Trophoblast cell (in vitro differentiated cells and primary cell): ENCODE measurements at regions not wholly inside any gene's neighbourhood (a gene's known extent, or its start where the extent isn't known, plus 50 kb on each side); places are given as distances from the start of the nearest gene placed in this dataset.

Experiments
- DNase-seq, 2 donors: peaks; one replicate each; pipeline ENCODE4 v3.0.0-alpha.2; 2016
- H2AFZ ChIP-seq: 2 replicates; pipeline ENCODE4 v1.6.1; 2013; ENCODE audit warnings: low read length, moderate library complexity, mild to moderate bottlenecking; ENCODE audit not compliant: insufficient read depth, poor library complexity
- H2AK5ac ChIP-seq: 2 replicates; pipeline ENCODE4 v1.6.1; 2013; ENCODE audit warnings: mild to moderate bottlenecking, low read length
- H2BK120ac ChIP-seq: 2 replicates; pipeline ENCODE4 v1.6.1; 2013; ENCODE audit warnings: low read length, mild to moderate bottlenecking, moderate library complexity; ENCODE audit not compliant: insufficient read depth, poor library complexity
- H2BK12ac ChIP-seq: 2 replicates; pipeline ENCODE4 v1.6.1; 2013; ENCODE audit warnings: mild to moderate bottlenecking, low read length, moderate library complexity
- H2BK5ac ChIP-seq: 2 replicates; pipeline ENCODE4 v1.6.1; 2013; ENCODE audit warnings: low read length, low read depth, moderate library complexity, mild to moderate bottlenecking; ENCODE audit not compliant: poor library complexity
- H3K14ac ChIP-seq: 2 replicates; pipeline ENCODE4 v1.6.1; 2013; ENCODE audit warnings: mild to moderate bottlenecking, low read length
- H3K18ac ChIP-seq: 2 replicates; pipeline ENCODE4 v1.6.1; 2013; ENCODE audit warnings: mild to moderate bottlenecking, low read length
- H3K23ac ChIP-seq: 2 replicates; pipeline ENCODE4 v1.6.1; 2013; ENCODE audit warnings: low read length
- H3K27ac ChIP-seq: 2 replicates; pipeline ENCODE4 v1.5.1; 2013; ENCODE audit warnings: low read depth, mild to moderate bottlenecking, inconsistent platforms, low read length, moderate library complexity
- H3K27me3 ChIP-seq: 2 replicates; pipeline ENCODE4 v1.6.1; 2013; ENCODE audit warnings: inconsistent platforms, mild to moderate bottlenecking, low read length, moderate library complexity; ENCODE audit not compliant: insufficient read depth
- H3K36me3 ChIP-seq, 2 experiments: 1 replicate in 1 of 2; 2 replicates in 1 of 2; pipeline ENCODE4 v1.6.1; 2013; ENCODE audit warnings: low read length in 2 of 2, mild to moderate bottlenecking in 2 of 2, moderate library complexity in 1 of 2; ENCODE audit not compliant: insufficient read depth in 2 of 2, control insufficient read depth in 1 of 2
- H3K4ac ChIP-seq: 2 replicates; pipeline ENCODE4 v1.6.1; 2013; ENCODE audit warnings: low read depth, mild to moderate bottlenecking, low read length, moderate library complexity
- H3K4me1 ChIP-seq, 2 experiments: 1 replicate in 1 of 2; 2 replicates in 1 of 2; pipeline ENCODE4 v1.6.1; 2013; ENCODE audit warnings: low read length in 2 of 2, mild to moderate bottlenecking in 2 of 2, moderate library complexity in 1 of 2; ENCODE audit not compliant: insufficient read depth in 2 of 2, control insufficient read depth in 1 of 2
- H3K4me2 ChIP-seq: 2 replicates; pipeline ENCODE4 v1.6.1; 2013; ENCODE audit warnings: inconsistent platforms, mild to moderate bottlenecking, low read length, moderate library complexity
- H3K4me3 ChIP-seq: 2 replicates; pipeline ENCODE4 v1.5.1; 2013; ENCODE audit warnings: mild to moderate bottlenecking, low read depth, low read length, inconsistent platforms
- H3K79me1 ChIP-seq: one replicate; pipeline ENCODE4 v1.6.1; 2013; ENCODE audit warnings: low read length
- H3K79me2 ChIP-seq: 2 replicates; pipeline ENCODE4 v1.6.1; 2013; ENCODE audit warnings: low read length, mild to moderate bottlenecking; ENCODE audit not compliant: control insufficient read depth, insufficient read depth, poor library complexity
- H3K9ac ChIP-seq: 2 replicates; pipeline ENCODE4 v1.6.1; 2013; ENCODE audit warnings: mild to moderate bottlenecking, low read length
- H3K9me3 ChIP-seq: 2 replicates; pipeline ENCODE4 v1.6.1; 2013; ENCODE audit warnings: low read depth, mild to moderate bottlenecking, control low read depth, inconsistent platforms, low read length; ENCODE audit not compliant: insufficient read depth
- H4K12ac ChIP-seq: 2 replicates; pipeline ENCODE4 v1.6.1; 2013; ENCODE audit warnings: low read depth, mild to moderate bottlenecking, low read length, moderate library complexity
- H4K8ac ChIP-seq: 2 replicates; pipeline ENCODE4 v1.6.1; 2013; ENCODE audit warnings: low read depth, mild to moderate bottlenecking, low read length, moderate library complexity
- H4K91ac ChIP-seq: one replicate; pipeline ENCODE4 v1.6.1; 2013; ENCODE audit warnings: low read depth, mild to moderate bottlenecking, low read length, moderate library complexity
- whole genome bisulfite sequencing: extraction: QIAGEN DNeasy Blood & Tissue Kit; methylation state at CpG from one replicate; pipeline ENCODE4 v1.1.7; 2013; ENCODE audit warnings: missing lambda C conversion rate; ENCODE audit not compliant: insufficient read length, insufficient coverage; ENCODE audit errors: extremely low coverage; 5-methylcytosine and 5-hydroxymethylcytosine counted together

GRCh38 chr11:19332476-19332875 is 91.7 kb upstream of the E2F8 start:
- Histone ChIP-seq H2BK12ac (no peak overlapping the region), H4K91ac (no peak overlapping the region), H3K9ac (no peak overlapping the region), H2AFZ (no peak overlapping the region), H4K12ac (no peak overlapping the region), H4K8ac (no peak overlapping the region), H2BK5ac (no peak overlapping the region), H3K79me1 (no peaks in the 10 kb centered on the region), H2AK5ac (no peak overlapping the region), H3K36me3 (no peaks in the 10 kb centered on the region), H3K18ac (no peak overlapping the region), H3K4me1 (no peaks in the 10 kb centered on the region), H3K9me3 (no peaks in the 10 kb centered on the region), H3K79me2 (no peaks in the 10 kb centered on the region), H3K14ac (no peak overlapping the region), H3K4me3 (no peak overlapping the region), H3K4ac (no peak overlapping the region), H3K23ac (no peak overlapping the region), H3K4me2 (no peak overlapping the region), H2BK120ac (no peak overlapping the region), H3K27ac (no peak overlapping the region), H3K27me3 (no peaks in the 10 kb centered on the region)
- DNase-seq = no peak
- no CpG with 5 or more reads among the region's 2 CpGs for WGBS

- no peak overlapping the region for H2AK5ac ChIP-seq
- no CpG with 5 or more reads among the region's 2 CpGs for WGBS
Measured at GRCh38 chr11:19330416-19330815, 89.7 kb upstream of the E2F8 start.

GRCh38 chr11:19329970-19330369 is 89.2 kb upstream of the E2F8 start:
- Histone ChIP-seq H3K27me3 (no peaks in the 10 kb centered on the region), H2BK120ac (no peak overlapping the region), H3K79me1 (no peaks in the 10 kb centered on the region), H4K8ac (no peak overlapping the region), H3K4me1 (no peaks in the 10 kb centered on the region), H3K79me2 (no peaks in the 10 kb centered on the region), H4K91ac (no peak overlapping the region), H3K14ac (no peak overlapping the region), H4K12ac (no peak overlapping the region), H3K36me3 (no peaks in the 10 kb centered on the region), H3K18ac (no peak overlapping the region), H3K9ac (no peak overlapping the region), H2BK12ac (no peak overlapping the region), H3K4ac (no peak overlapping the region), H2AK5ac (no peak overlapping the region), H3K23ac (no peak overlapping the region), H3K4me3 (no peak overlapping the region), H2BK5ac (no peak overlapping the region), H3K4me2 (no peak overlapping the region), H3K27ac (no peak overlapping the region), H3K9me3 (no peaks in the 10 kb centered on the region), H2AFZ (no peak overlapping the region)
- DNase-seq = no peak
- WGBS = no CpG with 5 or more reads among the region's 1 CpG

More at GRCh38 chr11:19330416-19330815, 89.7 kb upstream of the E2F8 start:
- Histone ChIP-seq H3K14ac (no peak overlapping the region), H2AFZ (no peak overlapping the region), H4K91ac (no peak overlapping the region), H4K12ac (no peak overlapping the region), H3K79me1 (no peaks in the 10 kb centered on the region), H2BK5ac (no peak overlapping the region), H4K8ac (no peak overlapping the region), H3K9me3 (no peaks in the 10 kb centered on the region), H3K27ac (no peak overlapping the region), H3K4me3 (no peak overlapping the region), H3K36me3 (no peaks in the 10 kb centered on the region), H3K27me3 (no peaks in the 10 kb centered on the region), H2BK12ac (no peak overlapping the region), H3K9ac (no peak overlapping the region), H3K4ac (no peak overlapping the region), H3K4me1 (no peaks in the 10 kb centered on the region), H2BK120ac (no peak overlapping the region), H3K4me2 (no peak overlapping the region), H3K79me2 (no peaks in the 10 kb centered on the region), H3K18ac (no peak overlapping the region), H3K23ac (no peak overlapping the region)
- DNase-seq = no peak

- Histone ChIP-seq H3K18ac (no peak overlapping the region), H3K36me3 (no peaks in the 10 kb centered on the region), H2AFZ (no peak overlapping the region), H2BK120ac (no peak overlapping the region), H3K14ac (no peak overlapping the region), H3K9me3 (no peaks in the 10 kb centered on the region), H4K8ac (no peak overlapping the region), H3K4me2 (no peak overlapping the region), H3K79me2 (no peaks in the 10 kb centered on the region), H3K27ac (no peak overlapping the region), H3K9ac (no peak overlapping the region), H2BK12ac (no peak overlapping the region), H3K4me1 (no peaks in the 10 kb centered on the region), H2BK5ac (no peak overlapping the region), H4K12ac (no peak overlapping the region), H3K79me1 (no peaks in the 10 kb centered on the region), H3K27me3 (no peaks in the 10 kb centered on the region), H3K23ac (peak overlapping the region; percentile 29), H3K4ac (no peak overlapping the region), H3K4me3 (no peak overlapping the region), H4K91ac (no peak overlapping the region), H2AK5ac (no peak overlapping the region)
- no CpG with 5 or more reads among the region's 8 CpGs for WGBS
- no peak for DNase-seq
Measured at GRCh38 chr11:19328586-19329311, 88.0 kb upstream of the E2F8 start.
